ENCODE measurements at regions not wholly inside any gene's neighbourhood (a gene's known extent, or its start where the extent isn't known, plus 50 kb on each side); places are given as distances from the start of the nearest gene placed in this dataset.

- no peak for DNase-seq (ENCODE audit: low spot score)
These were observed 666.8 kb upstream of the ARPP21 start for GRCh38 chr3:34972481-34972880.

GRCh38 chr3:34973586-34973985, 665.7 kb upstream of the ARPP21 start:
- DNase-seq (ENCODE audit: low spot score) = no peak

GRCh38 chr3:34983631-34984030, 655.7 kb upstream of the ARPP21 start:
- DNase-seq (ENCODE audit: low spot score) = no peak

GRCh38 chr3:34988296-34988695, 651.0 kb upstream of the ARPP21 start:
- DNase-seq (ENCODE audit: low spot score) = no peak

- DNase-seq (ENCODE audit: low spot score) = no peak
These were observed 643.4 kb upstream of the ARPP21 start for GRCh38 chr3:34995796-34996430.

GRCh38 chr3:34998902-34999301, 640.4 kb upstream of the ARPP21 start:
- DNase-seq (ENCODE audit: low spot score) = peak; percentile 22

- no peak for DNase-seq (ENCODE audit: low spot score)
These were observed 627.1 kb upstream of the ARPP21 start for GRCh38 chr3:35012214-35012613.

GRCh38 chr3:35028157-35028556, 611.2 kb upstream of the ARPP21 start:
- no peak for DNase-seq (ENCODE audit: low spot score)

GRCh38 chr3:35042210-35042991, 596.9 kb upstream of the ARPP21 start:
- DNase-seq (ENCODE audit: low spot score) = no peak

GRCh38 chr3:35043040-35043439, 596.3 kb upstream of the ARPP21 start:
- DNase-seq (ENCODE audit: low spot score) = no peak

- DNase-seq (ENCODE audit: low spot score) = no peak
These were observed 595.1 kb upstream of the ARPP21 start for GRCh38 chr3:35044190-35044589.

- no peak for DNase-seq (ENCODE audit: low spot score)
These were observed 594.2 kb upstream of the ARPP21 start for GRCh38 chr3:35045118-35045517.

- DNase-seq (ENCODE audit: low spot score) = no peak
These were observed 574.6 kb upstream of the ARPP21 start for GRCh38 chr3:35064761-35065160.

- DNase-seq (ENCODE audit: low spot score) = no peak
These were observed 573.4 kb upstream of the ARPP21 start for GRCh38 chr3:35065891-35066290.

GRCh38 chr3:35067750-35068149, 571.6 kb upstream of the ARPP21 start:
- DNase-seq (ENCODE audit: low spot score) = no peak

- no peak for DNase-seq (ENCODE audit: low spot score)
These were observed 569.2 kb upstream of the ARPP21 start for GRCh38 chr3:35070088-35070487.

GRCh38 chr3:35071772-35072171, 567.6 kb upstream of the ARPP21 start:
- no peak for DNase-seq (ENCODE audit: low spot score)

GRCh38 chr3:35078780-35079179, 560.5 kb upstream of the ARPP21 start:
- DNase-seq (ENCODE audit: low spot score) = no peak

GRCh38 chr3:35079403-35079802, 559.9 kb upstream of the ARPP21 start:
- DNase-seq (ENCODE audit: low spot score) = no peak

- no peak for DNase-seq (ENCODE audit: low spot score)
These were observed 557.4 kb upstream of the ARPP21 start for GRCh38 chr3:35081899-35082298.

- DNase-seq (ENCODE audit: low spot score) = no peak
These were observed 550.4 kb upstream of the ARPP21 start for GRCh38 chr3:35088943-35089342.

GRCh38 chr3:35114686-35115085, 524.6 kb upstream of the ARPP21 start:
- no peak for DNase-seq (ENCODE audit: low spot score)

GRCh38 chr3:35120026-35120425, 519.3 kb upstream of the ARPP21 start:
- no peak for DNase-seq (ENCODE audit: low spot score)

GRCh38 chr3:35137612-35138011, 501.7 kb upstream of the ARPP21 start:
- DNase-seq (ENCODE audit: low spot score) = no peak
